IMR-90 (cell line): ENCODE measurements at regions not wholly inside any gene's neighbourhood (a gene's known extent, or its start where the extent isn't known, plus 50 kb on each side); places are given as distances from the start of the nearest gene placed in this dataset.

ENCODE experiments used
- ATAC-seq: fragments of 200-7000 bp; cut with Tn5 transposase; 2 replicates; pipeline ENCODE4 v1.9.1; 2020; ENCODE audit warnings: low read depth, mild to moderate bottlenecking, moderate library complexity
- BruUV-seq: library from RNA; stranded (reverse); fragments of 400-500 nt; replicated peaks from 2 replicates; lab custom pipeline; 2021; lab: Mats Ljungman, UMichigan
- CTCF ChIA-PET: fragments of 300-600 bp; formaldehyde crosslinking; extraction: SDS; loops from one replicate; lab custom pipeline; 2021; ENCODE audit warnings: antibody characterized with exemption; lab: Yijun Ruan, JAX
- POLR2A ChIA-PET: fragments of 300-600 bp; sonication (Branson Sonifier 250); formaldehyde crosslinking; loops from one replicate; lab custom pipeline; 2022; ENCODE audit warnings: antibody characterized with exemption; ENCODE audit not compliant: unreplicated experiment; lab: Charles Lee
- DNase-seq: peaks from one replicate; pipeline ENCODE4 v3.0.0; 2013
- H2AFZ ChIP-seq: replicated peaks from 2 replicates; pipeline ENCODE3; 2013; ENCODE audit warnings: low read length, mild to moderate bottlenecking; ENCODE audit not compliant: poor library complexity
- H2AK5ac ChIP-seq: 2 replicates; pipeline ENCODE4 v1.6.1; 2013; ENCODE audit warnings: low read depth, low read length, inconsistent platforms
- H2AK9ac ChIP-seq: replicated peaks from 2 replicates; pipeline ENCODE3; 2013; ENCODE audit warnings: mild to moderate bottlenecking, low read depth, low read length, moderate library complexity; ENCODE audit not compliant: poor library complexity
- H2BK120ac ChIP-seq: 2 replicates; pipeline ENCODE4 v1.6.1; 2013; ENCODE audit warnings: low read depth, low read length, inconsistent platforms
- H2BK15ac ChIP-seq: 3 replicates; pipeline ENCODE4 v1.6.1; 2013; ENCODE audit warnings: low read depth, low read length, inconsistent platforms
- H2BK20ac ChIP-seq: 2 replicates; pipeline ENCODE4 v1.6.1; 2013; ENCODE audit warnings: low read depth, mild to moderate bottlenecking, inconsistent platforms, low read length, moderate library complexity
- H2BK5ac ChIP-seq: 2 replicates; pipeline ENCODE4 v1.6.1; 2013; ENCODE audit warnings: mild to moderate bottlenecking, low read depth, low read length, inconsistent platforms; ENCODE audit not compliant: poor library complexity, severe bottlenecking
- H3K14ac ChIP-seq: replicated peaks from 2 replicates; pipeline ENCODE4 v1.6.1; 2013; ENCODE audit warnings: low read depth, low read length, inconsistent platforms
- H3K18ac ChIP-seq: 2 replicates; pipeline ENCODE4 v1.6.1; 2013; ENCODE audit warnings: low read depth, low read length, control low read depth
- H3K23ac ChIP-seq: 2 replicates; pipeline ENCODE4 v1.6.1; 2013; ENCODE audit warnings: low read depth, low read length, inconsistent platforms
- H3K27ac ChIP-seq: 2 replicates; pipeline ENCODE4 v1.5.1; 2013; ENCODE audit warnings: mild to moderate bottlenecking, control low read depth, low read length; ENCODE audit not compliant: insufficient read depth
- H3K27me3 ChIP-seq: 2 replicates; pipeline ENCODE4 v1.6.1; 2013; ENCODE audit warnings: low read length; ENCODE audit not compliant: control insufficient read depth, insufficient read depth
- H3K36me3 ChIP-seq: 2 replicates; pipeline ENCODE4 v1.6.1; 2013; ENCODE audit warnings: low read length, mixed read lengths; ENCODE audit not compliant: control insufficient read depth, insufficient read depth
- H3K4ac ChIP-seq: 2 replicates; pipeline ENCODE4 v1.6.1; 2013; ENCODE audit warnings: low read depth, low read length, inconsistent platforms
- H3K4me1 ChIP-seq: 2 replicates; pipeline ENCODE4 v1.6.1; 2013; ENCODE audit warnings: low read length, mixed read lengths; ENCODE audit not compliant: control insufficient read depth, insufficient read depth
- H3K4me2 ChIP-seq: 2 replicates; pipeline ENCODE4 v1.6.1; 2013; ENCODE audit warnings: low read depth, mild to moderate bottlenecking, control low read depth, low read length, moderate library complexity
- H3K4me3 ChIP-seq: 2 replicates; pipeline ENCODE4 v1.5.1; 2013; ENCODE audit warnings: low read depth, mild to moderate bottlenecking, control low read depth, low read length, moderate library complexity; ENCODE audit not compliant: insufficient read depth
- H3K56ac ChIP-seq: 2 replicates; pipeline ENCODE4 v1.6.1; 2013; ENCODE audit warnings: low read length, inconsistent platforms; ENCODE audit not compliant: insufficient read depth; ENCODE audit errors: extremely low read depth
- H3K79me1 ChIP-seq, 2 experiments: 2 replicates each; pipeline ENCODE4 v1.6.1; 2013; ENCODE audit warnings: low read length in 2 of 2, inconsistent platforms in 1 of 2, low read depth in 1 of 2
- H3K9ac ChIP-seq: 2 replicates; pipeline ENCODE4 v1.6.1; 2013; ENCODE audit warnings: low read depth, low read length, control low read depth
- H3K9me1 ChIP-seq: 2 replicates; pipeline ENCODE4 v1.6.1; 2013; ENCODE audit warnings: low read length, inconsistent platforms; ENCODE audit not compliant: insufficient read depth
- H3K9me3 ChIP-seq: 2 replicates; pipeline ENCODE4 v1.6.1; 2013; ENCODE audit warnings: low read length; ENCODE audit not compliant: control insufficient read depth, insufficient read depth
- H4K20me1 ChIP-seq: 2 replicates; pipeline ENCODE4 v1.6.1; 2013; ENCODE audit warnings: low read length, inconsistent platforms; ENCODE audit not compliant: insufficient read depth
- H4K5ac ChIP-seq: 2 replicates; pipeline ENCODE4 v1.6.1; 2013; ENCODE audit warnings: mild to moderate bottlenecking, low read depth, low read length, control low read depth
- H4K8ac ChIP-seq, 2 experiments: 2 replicates each; pipeline ENCODE4 v1.6.1; 2013; ENCODE audit warnings: low read depth in 2 of 2, low read length in 2 of 2, control low read depth in 1 of 2, inconsistent platforms in 1 of 2
- H4K91ac ChIP-seq: 2 replicates; pipeline ENCODE4 v1.6.1; 2013; ENCODE audit warnings: low read depth, low read length, inconsistent platforms; ENCODE audit not compliant: insufficient read depth
- BHLHE40 ChIP-seq: fragments of 150-350 bp; IDR thresholded peaks from 2 replicates; pipeline ENCODE4 v1.6.1; 2016; ENCODE audit warnings: mild to moderate bottlenecking, low read depth, low read length
- CEBPB ChIP-seq: IDR thresholded peaks from 2 replicates; pipeline ENCODE4 v1.6.1; 2012; ENCODE audit warnings: low read depth, low read length, improper control_type of control experiment
- CHD1 ChIP-seq: IDR thresholded peaks from 2 replicates; pipeline ENCODE4 v1.6.1; 2012; ENCODE audit warnings: low read depth, low read length, improper control_type of control experiment
- CTCF ChIP-seq: conservative IDR thresholded peaks from 2 replicates; pipeline ENCODE4 v1.5.1; 2012; ENCODE audit warnings: mild to moderate bottlenecking, low read depth, low read length, improper control_type of control experiment
- ELK1 ChIP-seq: fragments of 150-350 bp; IDR thresholded peaks from 2 replicates; pipeline ENCODE4 v1.6.1; 2016; ENCODE audit warnings: low read depth, mild to moderate bottlenecking, low read length, moderate library complexity, borderline replicate concordance
- FOS ChIP-seq: fragments of 150-350 bp; IDR thresholded peaks from 2 replicates; pipeline ENCODE4 v1.6.1; 2016; ENCODE audit warnings: low read depth, low read length
- MAZ ChIP-seq: IDR thresholded peaks from 2 replicates; pipeline ENCODE4 v1.6.1; 2012; ENCODE audit warnings: low read depth, mild to moderate bottlenecking, low read length, improper control_type of control experiment, moderate library complexity, borderline replicate concordance
- MXI1 ChIP-seq: IDR thresholded peaks from 2 replicates; pipeline ENCODE4 v1.6.1; 2012; ENCODE audit warnings: low read depth, mild to moderate bottlenecking, low read length, moderate library complexity, borderline replicate concordance
- NFE2L2 ChIP-seq: fragments of 150-350 bp; IDR thresholded peaks from 2 replicates; pipeline ENCODE4 v1.6.1; 2016; ENCODE audit warnings: low read depth, mild to moderate bottlenecking, low read length
- POLR2A ChIP-seq: IDR thresholded peaks from 2 replicates; pipeline ENCODE4 v1.6.1; 2012; ENCODE audit warnings: mild to moderate bottlenecking, low read depth, low read length
- RCOR1 ChIP-seq: IDR thresholded peaks from 2 replicates; pipeline ENCODE4 v1.6.1; 2012; ENCODE audit warnings: mild to moderate bottlenecking, low read length, improper control_type of control experiment; ENCODE audit not compliant: insufficient replicate concordance
- SMC3 ChIP-seq: fragments of 150-350 bp; IDR thresholded peaks from 2 replicates; pipeline ENCODE4 v1.6.1; 2016; ENCODE audit warnings: low read depth, mild to moderate bottlenecking, antibody characterized with exemption, low read length, moderate library complexity
- WGBS, 2 experiments: methylation state at CpG; one replicate each; pipeline versions ENCODE4 v1.1.5 to v1.1.7; 2013; ENCODE audit warnings: missing lambda C conversion rate in 2 of 2; ENCODE audit not compliant: insufficient read length in 1 of 2; ENCODE audit errors: extremely low coverage in 2 of 2; 5-methylcytosine and 5-hydroxymethylcytosine counted together
- dilution Hi-C: fragments of 300-500 bp; cut with HindIII; formaldehyde crosslinking; loops from one replicate; pipeline ENCODE4 v1.14.3; 2018; ENCODE audit warnings: low sequenced_read_pairs; ENCODE audit not compliant: unreplicated experiment
- in situ Hi-C: fragments of 300-500 bp; cut with MboI; formaldehyde crosslinking; loops from 3 replicates; pipeline ENCODE4 v1.14.3; 2019; ENCODE audit warnings: low sequenced_read_pairs, inconsistent platforms, mixed read lengths
- intact Hi-C: fragments of 100-400 bp; cut with micrococcal nuclease; formaldehyde crosslinking; loops from 2 replicates; pipeline ENCODE4 v1.10.0; 2022

- in situ Hi-C loops = no loop called here
- Histone ChIP-seq H2BK15ac (no peak overlapping the region), H2AK9ac (no peak overlapping the region), H3K27me3 (no peaks in the 10 kb centered on the region), H3K4me3 (no peak overlapping the region), H2BK20ac (no peak overlapping the region), H3K27ac (no peak overlapping the region), H4K20me1 (no peaks in the 10 kb centered on the region), H3K4me2 (no peak overlapping the region), H3K23ac (no peak overlapping the region), H4K91ac (no peak overlapping the region), H3K14ac (no peak overlapping the region), H3K9me1 (no peaks in the 10 kb centered on the region), H4K8ac (no peak overlapping the region), H3K18ac (no peak overlapping the region), H2AFZ (no peak overlapping the region), H3K56ac (no peak overlapping the region), H3K4ac (no peak overlapping the region), H2BK5ac (no peak overlapping the region), H2AK5ac (no peak overlapping the region), H3K9ac (no peak overlapping the region), H3K79me1 (no peaks in the 10 kb centered on the region), H3K9me3 (peaks cover 26% of the 10 kb centered on the region), H4K5ac (no peak overlapping the region), H3K4me1 (no peaks in the 10 kb centered on the region), H3K36me3 (no peaks in the 10 kb centered on the region), H2BK120ac (no peak overlapping the region)
- ATAC-seq (no peak), DNase-seq (no peak)
- no TSS peak for BruUV-seq
- POLR2A ChIA-PET = no interaction called here
- dilution Hi-C loops = no loop called here
- CTCF ChIA-PET = no interaction called here
- no peak for TF ChIP-seq SMC3
- TF ChIP-seq NFE2L2 = no peak
- no peak for TF ChIP-seq FOS
- no peak for TF ChIP-seq ELK1
- TF ChIP-seq RCOR1 = no peak
- TF ChIP-seq BHLHE40 = no peak
- no peak for TF ChIP-seq CEBPB
- no peak for TF ChIP-seq MXI1
- TF ChIP-seq CTCF = no peak
- TF ChIP-seq CHD1 = no peak
- no peak for TF ChIP-seq POLR2A
- no peak for TF ChIP-seq MAZ
- intact Hi-C loops = no loop called here
- no CpG with 5 or more reads among the region's 8 CpGs for WGBS, 2 experiments
These were observed 248.8 kb downstream of the ERMARD start for GRCh38 chr6:170000071-170000843.
